ENCODE measurements at regions not wholly inside any gene's neighbourhood (a gene's known extent, or its start where the extent isn't known, plus 50 kb on each side); places are given as distances from the start of the nearest gene placed in this dataset.

DNA sequence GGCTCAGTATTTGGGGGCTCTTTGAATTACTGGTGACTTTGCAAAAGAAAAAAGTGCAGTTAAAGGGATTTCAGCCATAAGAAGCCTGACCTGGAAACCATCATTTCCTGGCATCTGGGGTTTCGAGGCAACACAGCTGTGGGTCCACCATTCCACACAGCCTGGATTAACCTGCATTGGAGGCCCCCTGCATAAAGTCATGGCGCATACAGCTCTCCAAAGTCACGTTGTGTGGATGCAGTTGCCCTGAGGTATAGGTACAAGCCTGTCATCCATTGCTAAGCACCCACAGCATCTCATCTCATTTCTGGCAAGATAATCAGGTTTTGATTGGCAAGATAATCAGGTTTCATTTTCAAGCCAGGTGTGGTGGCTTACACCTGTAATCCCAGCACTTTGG, 54.5 kb upstream of the TAGAP start:
- no peak for DNase-seq

- DNase-seq: no peak
Measured at GRCh38 chr6:159098636-159099106, 53.9 kb upstream of the TAGAP start.

- no peak for DNase-seq
Measured at GRCh38 chr6:159097256-159097655, 52.5 kb upstream of the TAGAP start.

- no peak for DNase-seq
Measured at GRCh38 chr6:159095616-159096015, 50.8 kb upstream of the TAGAP start.

DNA sequence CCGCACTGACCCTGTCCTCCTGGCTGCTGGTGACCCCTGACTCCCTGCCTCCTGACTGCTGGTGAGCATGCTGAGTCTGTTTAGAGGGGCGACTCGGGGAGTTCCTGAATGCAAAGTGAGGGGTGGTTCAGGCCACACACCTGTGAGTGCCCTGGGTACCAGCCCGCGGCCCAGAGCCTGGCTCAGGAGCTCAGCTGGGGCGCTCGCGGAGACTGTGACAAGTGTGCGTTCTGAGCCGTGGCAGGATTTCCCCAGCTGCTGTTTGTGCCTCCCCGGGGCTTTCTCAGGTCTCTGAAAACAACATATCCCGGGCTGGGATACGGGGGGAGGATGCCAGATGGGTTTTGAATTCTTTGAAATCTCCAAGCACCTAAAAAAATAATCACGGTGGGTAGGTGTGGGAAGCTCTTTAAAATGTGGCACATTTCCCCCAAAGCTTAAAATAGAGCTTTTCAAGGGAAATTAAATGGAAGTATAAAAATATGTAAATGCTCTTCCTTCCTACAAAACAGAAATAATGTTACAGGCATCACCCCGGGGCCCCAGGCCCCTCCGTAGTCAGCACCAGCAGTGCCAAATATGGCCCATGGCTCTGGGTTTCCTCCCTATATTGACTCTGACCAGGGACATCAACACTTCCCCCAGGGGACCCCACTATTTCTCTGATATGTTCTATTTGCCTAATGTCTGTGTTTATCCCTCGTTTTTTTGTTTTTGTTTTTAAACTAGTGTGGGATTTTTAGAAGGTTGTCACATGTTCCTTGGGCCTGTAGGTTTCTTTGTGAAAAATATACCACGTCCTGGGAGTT, 49.9 kb upstream of the TAGAP start:
- DNase-seq: no peak

Data from fibroblast of skin of right biceps (primary cell).